GM12878 (cell line): ENCODE measurements at regions not wholly inside any gene's neighbourhood (a gene's known extent, or its start where the extent isn't known, plus 50 kb on each side); places are given as distances from the start of the nearest gene placed in this dataset.
A peak's percentile ranks its signal among the peaks of the same experiment; 100 is the strongest.

ENCODE experiments used
- ATAC-seq: fragments of 200-7000 bp; cut with Tn5 transposase; 3 replicates; pipeline ENCODE4 v1.9.1; 2020; ENCODE audit warnings: mild to moderate bottlenecking, moderate library complexity
- BruUV-seq: library from RNA; stranded (reverse); fragments of 400-500 nt; replicated peaks from 2 replicates; lab custom pipeline; 2021; lab: Mats Ljungman, UMichigan
- CTCF ChIA-PET: fragments of 300-600 bp; sonication (Branson Sonifier 250); formaldehyde crosslinking; extraction: SDS; loops from one replicate; lab custom pipeline; 2021; ENCODE audit warnings: inconsistent platforms; lab: Yijun Ruan, JAX
- POLR2A ChIA-PET: fragments of 350-600 bp; formaldehyde crosslinking; extraction: SDS; loops from one replicate; lab custom pipeline; 2021; ENCODE audit warnings: inconsistent platforms; lab: Charles Lee
- RAD21 ChIA-PET: fragments of 300-600 bp; sonication (Branson Sonifier 250); formaldehyde crosslinking; loops from one replicate; lab custom pipeline; 2023; ENCODE audit warnings: antibody characterized with exemption; ENCODE audit not compliant: unreplicated experiment; lab: Charles Lee
- SMC1A ChIA-PET: fragments of 300-600 bp; sonication (Branson Sonifier 250); formaldehyde crosslinking; loops from one replicate; lab custom pipeline; 2023; ENCODE audit not compliant: unreplicated experiment, uncharacterized antibody; lab: Charles Lee
- DNase-seq: peaks from one replicate; pipeline ENCODE4 v3.0.0-alpha.2; 2011; ENCODE audit warnings: low read depth, low spot score
- FAIRE-seq: peaks from 3 replicates; lab custom pipeline; 2011; peaks lifted over from hg19 to GRCh38; lab: Jason Lieb, UNC
- H2AFZ ChIP-seq: 2 replicates; pipeline ENCODE4 v1.6.0; 2011; ENCODE audit warnings: low read depth, low read length, control low read depth; ENCODE audit not compliant: control insufficient read depth
- H3K27ac ChIP-seq: 2 replicates; pipeline ENCODE4 v1.5.1; 2011; ENCODE audit warnings: control low read depth; ENCODE audit not compliant: control insufficient read depth, insufficient read depth
- H3K27me3 ChIP-seq, 2 experiments: replicated peaks in 1 of 2; 2 replicates each; pipeline versions ENCODE4 v1.6.0 to v1.6.1; 2011; ENCODE audit warnings: low read length in 1 of 2; ENCODE audit not compliant: control insufficient read depth in 2 of 2, insufficient read depth in 2 of 2
- H3K36me3 ChIP-seq, 2 experiments: 2 replicates each; pipeline ENCODE4 v1.5.1; 2011; ENCODE audit warnings: low read length in 1 of 2; ENCODE audit not compliant: control insufficient read depth in 2 of 2, insufficient read depth in 2 of 2
- H3K4me1 ChIP-seq: 2 replicates; pipeline ENCODE4 v1.6.1; 2011; ENCODE audit warnings: mild to moderate bottlenecking, low read length, moderate library complexity, mixed read lengths; ENCODE audit not compliant: control insufficient read depth, insufficient read depth
- H3K4me2 ChIP-seq: 2 replicates; pipeline ENCODE4 v1.6.0; 2011; ENCODE audit warnings: control low read depth; ENCODE audit not compliant: control insufficient read depth, insufficient read depth
- H3K4me3 ChIP-seq: fragments of 200-600 bp; sonication (generic); 2 replicates; pipeline ENCODE4 v1.5.1; 2016
- H3K79me2 ChIP-seq: 2 replicates; pipeline ENCODE4 v1.6.0; 2011; ENCODE audit warnings: low read length; ENCODE audit not compliant: control insufficient read depth, insufficient read depth
- H3K9ac ChIP-seq: 2 replicates; pipeline ENCODE4 v1.8.0; 2011; ENCODE audit warnings: low read length, control low read depth, mixed read lengths; ENCODE audit not compliant: control insufficient read depth, insufficient read depth
- H3K9me3 ChIP-seq: replicated peaks from 3 replicates; pipeline ENCODE4 v1.5.1; 2011; ENCODE audit warnings: mild to moderate bottlenecking, low read length; ENCODE audit not compliant: control insufficient read depth, insufficient read depth
- H4K20me1 ChIP-seq: 2 replicates; pipeline ENCODE4 v1.6.0; 2011; ENCODE audit not compliant: control insufficient read depth, insufficient read depth
- CHD2 ChIP-seq: IDR thresholded peaks from 2 replicates; pipeline ENCODE4 v1.6.1; 2011; ENCODE audit warnings: low read depth, low read length, improper control_type of control experiment, borderline replicate concordance
- EGR1 ChIP-seq, 2 experiments: IDR thresholded peaks; 1 replicate in 1 of 2; 2 replicates in 1 of 2; pipeline ENCODE4 v1.6.1; 2011 to 2012; ENCODE audit warnings: low read depth in 2 of 2, low read length in 2 of 2, borderline replicate concordance in 1 of 2, mild to moderate bottlenecking in 1 of 2, moderate library complexity in 1 of 2
- JUNB ChIP-seq: IDR thresholded peaks from 2 replicates; pipeline ENCODE4 v1.6.1; 2016; ENCODE audit warnings: antibody characterized with exemption, mild to moderate bottlenecking
- MLLT1 ChIP-seq: fragments of 450-650 bp; IDR thresholded peaks from 2 replicates; pipeline ENCODE4 v1.6.1; 2016; ENCODE audit warnings: mild to moderate bottlenecking
- PAX8 ChIP-seq: fragments of 450-650 bp; IDR thresholded peaks from 2 replicates; pipeline ENCODE4 v1.6.1; 2017; ENCODE audit warnings: mild to moderate bottlenecking, moderate library complexity
- WRNIP1 ChIP-seq: IDR thresholded peaks from 2 replicates; pipeline ENCODE4 v1.6.1; 2011; ENCODE audit warnings: low read depth, low read length, improper control_type of control experiment, borderline replicate concordance
- ZZZ3 ChIP-seq: IDR thresholded peaks from 2 replicates; pipeline ENCODE4 v1.6.1; 2011; ENCODE audit warnings: low read depth; ENCODE audit not compliant: control insufficient read depth, insufficient read length
- whole genome bisulfite sequencing: methylation state at CpG from one replicate; pipeline ENCODE4 v1.1.6; 2016; ENCODE audit warnings: low lambda C conversion rate; ENCODE audit not compliant: insufficient replicate concordance, insufficient coverage; ENCODE audit errors: missing lambda C conversion rate; 5-methylcytosine and 5-hydroxymethylcytosine counted together
- in situ Hi-C: fragments of 300-500 bp; cut with MboI; formaldehyde crosslinking; loops from 9 replicates; pipeline ENCODE4 v1.14.3; 2018; ENCODE audit warnings: mixed read lengths
- intact Hi-C: fragments of 100-400 bp; cut with micrococcal nuclease; formaldehyde crosslinking; loops from one replicate; pipeline ENCODE4 v1.14.2; 2022; ENCODE audit not compliant: unreplicated experiment
- TF ChIP-seq, protein P1 (sequence below): fragments of 450-650 bp; formaldehyde crosslinking; IDR thresholded peaks from 2 replicates; pipeline ENCODE4 v1.4.0; 2020; ENCODE audit warnings: mild to moderate bottlenecking, moderate library complexity

GRCh38 chr1:58996341-58997059, 212.7 kb upstream of the JUN start:
- no peak overlapping the region for H3K4me3 ChIP-seq
- POLR2A ChIA-PET: interaction anchor here (1.1 kb wide), 1 partner anchor 16 kb away, joined by 4 read pairs; no protein-coding TSS in a partner anchor
- H3K9ac ChIP-seq: no peak overlapping the region
- RAD21 ChIA-PET: interaction anchor here (1.4 to 2.0 kb wide), 3 partner anchors 16 to 211 kb away, joined by 3 to 9 read pairs (median 9); no protein-coding TSS in a partner anchor
- no peaks in the 10 kb centered on the region for H3K36me3 ChIP-seq
- no peak for FAIRE-seq
- SMC1A ChIA-PET: interaction anchor here (0.9 to 2.8 kb wide), 13 partner anchors 10 to 296 kb away, joined by 3 to 11 read pairs (median 4); no protein-coding TSS in a partner anchor
- H4K20me1 ChIP-seq: no peaks in the 10 kb centered on the region
- in situ Hi-C loops: no loop called here
- no TSS peak for BruUV-seq
- H3K4me1 ChIP-seq: peaks cover 21% of the 10 kb centered on the region
- CTCF ChIA-PET: interaction anchor here (0.6 to 1.7 kb wide), 5 partner anchors 11 to 277 kb away, joined by 3 to 5 read pairs (median 4); no protein-coding TSS in a partner anchor
- peak; percentile 89 for ATAC-seq
- no peaks in the 10 kb centered on the region for H3K27me3 ChIP-seq
- no peak overlapping the region for H3K27ac ChIP-seq
- no peak for TF ChIP-seq CHD2
- TF ChIP-seq JUNB: peak; percentile 68
- no peaks in the 10 kb centered on the region for H3K9me3 ChIP-seq
- no peak overlapping the region for H2AFZ ChIP-seq
- intact Hi-C loops: no loop called here
- no peak for DNase-seq
- 100% methylated on average over 2 of the region's 2 CpGs for WGBS
- no peak overlapping the region for H3K4me2 ChIP-seq
- no peaks in the 10 kb centered on the region for H3K79me2 ChIP-seq

- ChIA-PET CTCF (interaction anchor here (0.6 to 1.7 kb wide), 5 partner anchors 11 to 278 kb away, joined by 3 to 5 read pairs (median 4); no protein-coding TSS in a partner anchor), POLR2A (interaction anchor here (0.8 to 1.1 kb wide), 2 partner anchors 10 to 16 kb away, joined by 3 to 4 read pairs; no protein-coding TSS in a partner anchor), RAD21 (interaction anchor here (1.4 to 2.0 kb wide), 3 partner anchors 16 to 211 kb away, joined by 3 to 9 read pairs (median 9); no protein-coding TSS in a partner anchor), SMC1A (interaction anchor here (0.6 to 2.8 kb wide), 16 partner anchors 10 to 442 kb away, joined by 3 to 11 read pairs (median 3); no protein-coding TSS in a partner anchor)
- peak overlapping the region; percentile 33; the same call in 1 of the 2 replicates for H3K4me2 ChIP-seq
- peak overlapping the region; percentile 41; the same call in 1 of the 2 replicates for H3K27ac ChIP-seq
- DNase-seq: no peak
- H3K79me2 ChIP-seq: no peaks in the 10 kb centered on the region
- peak; percentile 77 for FAIRE-seq
- H3K27me3 ChIP-seq: no peaks in the 10 kb centered on the region
- no TSS peak for BruUV-seq
- WGBS: 54% methylated on average over 1 of the region's 1 CpG
- TF ChIP-seq PAX8 (no peak), ZZZ3 (no peak), WRNIP1 (no peak), MLLT1 (no peak), EGR1 (IDR thresholded peaks at IDR 0.05; ENCODE audit: borderline replicate concordance in 1 of 2, low read depth in 2 of 2, low read length in 2 of 2) (no peak)
- TF ChIP-seq, protein P1, sequence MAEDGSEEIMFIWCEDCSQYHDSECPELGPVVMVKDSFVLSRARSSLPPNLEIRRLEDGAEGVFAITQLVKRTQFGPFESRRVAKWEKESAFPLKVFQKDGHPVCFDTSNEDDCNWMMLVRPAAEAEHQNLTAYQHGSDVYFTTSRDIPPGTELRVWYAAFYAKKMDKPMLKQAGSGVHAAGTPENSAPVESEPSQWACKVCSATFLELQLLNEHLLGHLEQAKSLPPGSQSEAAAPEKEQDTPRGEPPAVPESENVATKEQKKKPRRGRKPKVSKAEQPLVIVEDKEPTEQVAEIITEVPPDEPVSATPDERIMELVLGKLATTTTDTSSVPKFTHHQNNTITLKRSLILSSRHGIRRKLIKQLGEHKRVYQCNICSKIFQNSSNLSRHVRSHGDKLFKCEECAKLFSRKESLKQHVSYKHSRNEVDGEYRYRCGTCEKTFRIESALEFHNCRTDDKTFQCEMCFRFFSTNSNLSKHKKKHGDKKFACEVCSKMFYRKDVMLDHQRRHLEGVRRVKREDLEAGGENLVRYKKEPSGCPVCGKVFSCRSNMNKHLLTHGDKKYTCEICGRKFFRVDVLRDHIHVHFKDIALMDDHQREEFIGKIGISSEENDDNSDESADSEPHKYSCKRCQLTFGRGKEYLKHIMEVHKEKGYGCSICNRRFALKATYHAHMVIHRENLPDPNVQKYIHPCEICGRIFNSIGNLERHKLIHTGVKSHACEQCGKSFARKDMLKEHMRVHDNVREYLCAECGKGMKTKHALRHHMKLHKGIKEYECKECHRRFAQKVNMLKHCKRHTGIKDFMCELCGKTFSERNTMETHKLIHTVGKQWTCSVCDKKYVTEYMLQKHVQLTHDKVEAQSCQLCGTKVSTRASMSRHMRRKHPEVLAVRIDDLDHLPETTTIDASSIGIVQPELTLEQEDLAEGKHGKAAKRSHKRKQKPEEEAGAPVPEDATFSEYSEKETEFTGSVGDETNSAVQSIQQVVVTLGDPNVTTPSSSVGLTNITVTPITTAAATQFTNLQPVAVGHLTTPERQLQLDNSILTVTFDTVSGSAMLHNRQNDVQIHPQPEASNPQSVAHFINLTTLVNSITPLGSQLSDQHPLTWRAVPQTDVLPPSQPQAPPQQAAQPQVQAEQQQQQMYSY: no peak
- H3K4me1 ChIP-seq: peaks cover 21% of the 10 kb centered on the region
- H3K9me3 ChIP-seq: no peaks in the 10 kb centered on the region
- intact Hi-C loops (no loop called here), in situ Hi-C loops (no loop called here)
- no peak overlapping the region for H3K9ac ChIP-seq
- peak overlapping the region; percentile 56 for H2AFZ ChIP-seq
- no peaks in the 10 kb centered on the region for H4K20me1 ChIP-seq
- H3K4me3 ChIP-seq: no peak overlapping the region
- ATAC-seq: peak; percentile 77
- H3K36me3 ChIP-seq: no peaks in the 10 kb centered on the region
Measured at GRCh38 chr1:58997060-58997411, 213.2 kb upstream of the JUN start.
